OCI-LY1 (cell line): ENCODE measurements at regions not wholly inside any gene's neighbourhood (a gene's known extent, or its start where the extent isn't known, plus 50 kb on each side); places are given as distances from the start of the nearest gene placed in this dataset.

Source experiments
- H2AFZ ChIP-seq: fragments of 200-600 bp; sonication (generic), shearing (Covaris generic); 2 replicates; pipeline ENCODE4 v1.6.0; 2014; ENCODE audit warnings: antibody characterized with exemption, mild to moderate bottlenecking, low read length
- H3F3A ChIP-seq: fragments of 200-600 bp; sonication (generic), shearing (Covaris generic); 2 replicates; pipeline ENCODE4 v1.6.0; 2014; ENCODE audit warnings: mild to moderate bottlenecking, antibody characterized with exemption, low read length, moderate library complexity; ENCODE audit not compliant: insufficient read depth
- H3K27ac ChIP-seq: fragments of 200-600 bp; sonication (generic); 2 replicates; pipeline ENCODE4 v1.5.1; 2014; ENCODE audit warnings: low read length, mixed run types, mild to moderate bottlenecking, low read depth; ENCODE audit not compliant: poor library complexity, severe bottlenecking
- H3K27me3 ChIP-seq: fragments of 200-600 bp; sonication (generic); 2 replicates; pipeline ENCODE4 v1.6.0; 2014; ENCODE audit warnings: antibody characterized with exemption, mild to moderate bottlenecking, low read length, moderate library complexity; ENCODE audit not compliant: insufficient read depth
- H3K36me3 ChIP-seq: fragments of 200-600 bp; sonication (generic); 2 replicates; pipeline ENCODE4 v1.6.1; 2014; ENCODE audit warnings: mild to moderate bottlenecking, antibody characterized with exemption, low read length, moderate library complexity, mixed read lengths; ENCODE audit not compliant: insufficient read depth
- H3K4me1 ChIP-seq: fragments of 200-600 bp; sonication (generic); 2 replicates; pipeline ENCODE4 v1.5.1; 2014; ENCODE audit warnings: mild to moderate bottlenecking, low read length, moderate library complexity; ENCODE audit not compliant: insufficient read depth, severe bottlenecking
- H3K4me2 ChIP-seq: fragments of 200-600 bp; sonication (generic), shearing (Covaris generic); 2 replicates; pipeline ENCODE4 v1.6.1; 2014; ENCODE audit warnings: low read length
- H3K4me3 ChIP-seq: fragments of 200-600 bp; sonication (generic); 2 replicates; pipeline ENCODE4 v1.5.1; 2014; ENCODE audit warnings: low read length, low read depth, mild to moderate bottlenecking, mixed read lengths; ENCODE audit not compliant: poor library complexity, severe bottlenecking
- H3K79me2 ChIP-seq: fragments of 200-600 bp; shearing (Covaris generic); 2 replicates; pipeline ENCODE4 v1.6.1; 2016; ENCODE audit warnings: mixed run types, low read length, mixed read lengths; ENCODE audit not compliant: insufficient read depth
- H3K9ac ChIP-seq: fragments of 200-600 bp; sonication (generic), shearing (Covaris generic); 2 replicates; pipeline ENCODE4 v1.6.1; 2014; ENCODE audit warnings: mild to moderate bottlenecking, low read length, mixed read lengths
- H3K9me2 ChIP-seq: fragments of 200-600 bp; sonication (generic), shearing (Covaris generic); 2 replicates; pipeline ENCODE4 v1.6.1; 2014; ENCODE audit warnings: low read depth, mild to moderate bottlenecking, low read length, mixed read lengths
- H3K9me3 ChIP-seq: fragments of 200-600 bp; shearing (Covaris generic); 2 replicates; pipeline ENCODE4 v1.6.1; 2014; ENCODE audit warnings: low read length, mixed read lengths
- H4K20me1 ChIP-seq: fragments of 200-600 bp; sonication (generic), shearing (Covaris generic); 2 replicates; pipeline ENCODE4 v1.6.0; 2016; ENCODE audit warnings: mild to moderate bottlenecking, low read length; ENCODE audit not compliant: insufficient read depth
- CTCF ChIP-seq: fragments of 200-600 bp; sonication (generic), shearing (Covaris generic); IDR thresholded peaks from 2 replicates; pipeline ENCODE4 v1.5.1; 2017; ENCODE audit warnings: mild to moderate bottlenecking, antibody characterized with exemption, low read length, moderate library complexity, mixed read lengths
- EZH2 ChIP-seq: fragments of 200-600 bp; sonication (generic), shearing (Covaris generic); IDR thresholded peaks from 2 replicates; pipeline ENCODE4 v1.8.0; 2017; ENCODE audit warnings: borderline replicate concordance, mixed run types, mild to moderate bottlenecking, antibody characterized with exemption, low read length, moderate library complexity, mixed read lengths

- no peaks in the 10 kb centered on the region for H3F3A ChIP-seq
- H3K27me3 ChIP-seq, result no peaks in the 10 kb centered on the region
- no peak overlapping the region for H3K4me2 ChIP-seq
- no peaks in the 10 kb centered on the region; the same call in 1 of the 2 replicates for H3K9me2 ChIP-seq
- TF ChIP-seq CTCF (no peak), EZH2 (no peak)
- no peaks in the 10 kb centered on the region for H3K36me3 ChIP-seq
- H2AFZ ChIP-seq, result no peak overlapping the region
- no peaks in the 10 kb centered on the region for H3K79me2 ChIP-seq
- H3K4me1 ChIP-seq, result no peaks in the 10 kb centered on the region
- H3K9me3 ChIP-seq, result no peaks in the 10 kb centered on the region
- H3K4me3 ChIP-seq, result no peak overlapping the region
- no peaks in the 10 kb centered on the region for H4K20me1 ChIP-seq
- H3K9ac ChIP-seq, result no peak overlapping the region
- H3K27ac ChIP-seq, result no peak overlapping the region
Measured at GRCh38 chr9:87300915-87301314, 196.8 kb upstream of the DAPK1 start.

- Histone ChIP-seq H3K27ac (no peak overlapping the region), H3K4me3 (no peak overlapping the region), H3K4me2 (no peak overlapping the region), H3K36me3 (no peaks in the 10 kb centered on the region), H3K79me2 (no peaks in the 10 kb centered on the region), H3K4me1 (no peaks in the 10 kb centered on the region), H3F3A (no peaks in the 10 kb centered on the region), H4K20me1 (no peaks in the 10 kb centered on the region), H3K9me3 (no peaks in the 10 kb centered on the region), H3K27me3 (no peaks in the 10 kb centered on the region), H3K9me2 (no peaks in the 10 kb centered on the region; the same call in 1 of the 2 replicates), H3K9ac (no peak overlapping the region), H2AFZ (no peak overlapping the region)
- no peak for TF ChIP-seq EZH2
- TF ChIP-seq CTCF, result no peak
Measured at GRCh38 chr9:87301371-87301770, 196.3 kb upstream of the DAPK1 start.

GRCh38 chr9:87305151-87305550 lies 192.5 kb upstream of the DAPK1 start:
- Histone ChIP-seq H3K9me2 (no peaks in the 10 kb centered on the region), H3K27ac (no peak overlapping the region), H3K27me3 (no peaks in the 10 kb centered on the region), H3K9me3 (no peaks in the 10 kb centered on the region), H4K20me1 (no peaks in the 10 kb centered on the region), H3K9ac (no peak overlapping the region), H3K4me3 (no peak overlapping the region), H2AFZ (no peak overlapping the region), H3K36me3 (no peaks in the 10 kb centered on the region), H3K4me1 (no peaks in the 10 kb centered on the region), H3K79me2 (no peaks in the 10 kb centered on the region), H3F3A (no peaks in the 10 kb centered on the region), H3K4me2 (no peak overlapping the region)
- TF ChIP-seq CTCF (no peak), EZH2 (no peak)
